Adrenal gland (tissue), 5 donors: ENCODE measurements at regions not wholly inside any gene's neighbourhood (a gene's known extent, or its start where the extent isn't known, plus 50 kb on each side); places are given as distances from the start of the nearest gene placed in this dataset.

ENCODE experiments used
- POLR2A ChIP-seq, 2 donors: fragments of 450-650 bp; IDR thresholded peaks; one replicate each; pipeline ENCODE4 v1.6.1; 2017; ENCODE audit warnings: antibody characterized with exemption in 2 of 2, mild to moderate bottlenecking in 2 of 2, moderate library complexity in 1 of 2
- TF ChIP-seq, protein P1 (sequence below), 6 experiments: fragments of 450-650 bp in 4 of 6; fragments of 200-600 bp in 2 of 6; sonication (generic) in 1 of 6; IDR thresholded peaks; 1 replicate in 5 of 6; 2 replicates in 1 of 6; pipeline versions ENCODE4 v1.5.1 to v1.8.0; 2016 to 2021; ENCODE audit warnings: antibody characterized with exemption in 6 of 6, mild to moderate bottlenecking in 2 of 6, moderate library complexity in 1 of 6
- donor health status: DM: no; HTN: no; CAD: no.

DNA sequence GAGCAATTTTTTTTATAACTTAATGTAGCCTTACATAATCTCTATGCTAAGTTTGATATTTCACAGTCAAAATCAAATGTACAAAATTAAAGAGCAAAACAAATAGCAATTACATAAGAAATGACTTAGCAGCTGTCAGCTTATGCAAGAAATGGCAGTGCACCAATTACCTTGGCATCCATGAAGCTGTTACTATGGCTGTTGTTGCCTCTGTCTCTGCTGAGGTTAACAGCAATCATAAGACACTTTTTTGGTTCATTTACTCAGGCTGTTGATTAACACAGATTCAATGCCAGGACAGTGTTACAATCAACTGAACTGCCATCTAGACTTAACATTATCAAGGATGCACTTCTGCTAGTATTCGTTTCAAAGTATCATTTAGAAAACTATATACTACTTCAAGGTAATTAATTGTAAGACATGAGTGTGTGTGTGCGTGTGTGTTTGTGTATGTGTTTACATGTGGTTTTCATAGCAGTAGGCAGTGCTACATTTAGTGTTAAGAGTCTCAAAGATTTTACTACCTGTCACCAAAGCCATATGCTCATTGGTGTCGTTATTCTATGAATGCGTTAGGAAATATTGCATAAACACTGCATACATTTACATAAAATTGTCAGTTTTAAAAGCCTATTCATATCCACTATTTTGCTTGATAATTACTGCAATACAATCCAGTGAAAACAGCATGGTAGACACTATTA, 1084.2 kb upstream of the COX7C start:
- TF ChIP-seq, protein P1, sequence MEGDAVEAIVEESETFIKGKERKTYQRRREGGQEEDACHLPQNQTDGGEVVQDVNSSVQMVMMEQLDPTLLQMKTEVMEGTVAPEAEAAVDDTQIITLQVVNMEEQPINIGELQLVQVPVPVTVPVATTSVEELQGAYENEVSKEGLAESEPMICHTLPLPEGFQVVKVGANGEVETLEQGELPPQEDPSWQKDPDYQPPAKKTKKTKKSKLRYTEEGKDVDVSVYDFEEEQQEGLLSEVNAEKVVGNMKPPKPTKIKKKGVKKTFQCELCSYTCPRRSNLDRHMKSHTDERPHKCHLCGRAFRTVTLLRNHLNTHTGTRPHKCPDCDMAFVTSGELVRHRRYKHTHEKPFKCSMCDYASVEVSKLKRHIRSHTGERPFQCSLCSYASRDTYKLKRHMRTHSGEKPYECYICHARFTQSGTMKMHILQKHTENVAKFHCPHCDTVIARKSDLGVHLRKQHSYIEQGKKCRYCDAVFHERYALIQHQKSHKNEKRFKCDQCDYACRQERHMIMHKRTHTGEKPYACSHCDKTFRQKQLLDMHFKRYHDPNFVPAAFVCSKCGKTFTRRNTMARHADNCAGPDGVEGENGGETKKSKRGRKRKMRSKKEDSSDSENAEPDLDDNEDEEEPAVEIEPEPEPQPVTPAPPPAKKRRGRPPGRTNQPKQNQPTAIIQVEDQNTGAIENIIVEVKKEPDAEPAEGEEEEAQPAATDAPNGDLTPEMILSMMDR (IDR thresholded peaks at IDR 0.05) = no peak
- TF ChIP-seq POLR2A (IDR thresholded peaks at IDR 0.05) = no peak
